ENCODE measurements at regions not wholly inside any gene's neighbourhood (a gene's known extent, or its start where the extent isn't known, plus 50 kb on each side); places are given as distances from the start of the nearest gene placed in this dataset.

GRCh38 chr1:232164078-232164963 lies 465.6 kb downstream of the SIPA1L2 start:
- intact Hi-C loops (cut with micrococcal nuclease) (no loop called here), in situ Hi-C loops (cut with MboI; ENCODE audit: low sequenced_read_pairs) (loop anchor here (25.0 kb wide), 1 partner anchor 473 kb away; the partner anchor contains the start of gene SIPA1L2), dilution Hi-C loops (cut with HindIII; ENCODE audit: low sequenced_read_pairs, unreplicated experiment) (no loop called here)
- no peak overlapping the region for H3K56ac ChIP-seq (ENCODE audit: extremely low read depth, insufficient read depth, low read length)
- no peak overlapping the region for H3K4ac ChIP-seq (ENCODE audit: low read depth, low read length)
- no peak overlapping the region for H3K14ac ChIP-seq (replicated peaks; ENCODE audit: low read depth, low read length)
- CTCF ChIA-PET = interaction anchor here (1.2 kb wide), 1 partner anchor 8 kb away, joined by 3 read pairs; no protein-coding TSS in a partner anchor
- no peak overlapping the region for H3K9ac ChIP-seq (ENCODE audit: low read depth, low read length)
- no CpG with 5 or more reads among the region's 4 CpGs for WGBS, 2 experiments (ENCODE audit: extremely low coverage in 2 of 2, insufficient read length in 1 of 2)
- no peak overlapping the region for H2BK15ac ChIP-seq (ENCODE audit: low read depth, low read length)
- no peaks in the 10 kb centered on the region for H3K79me1 ChIP-seq (ENCODE audit: low read depth in 1 of 2, low read length in 2 of 2)
- H3K4me2 ChIP-seq (ENCODE audit: low read depth, low read length) = no peak overlapping the region
- no peak overlapping the region for H4K5ac ChIP-seq (ENCODE audit: low read depth, low read length)
- H3K27ac ChIP-seq (ENCODE audit: insufficient read depth, low read length) = no peak overlapping the region
- no peak overlapping the region for H4K91ac ChIP-seq (ENCODE audit: insufficient read depth, low read depth, low read length)
- H3K18ac ChIP-seq (ENCODE audit: low read depth, low read length) = no peak overlapping the region
- BruUV-seq (replicated peaks) = no TSS peak
- H3K4me3 ChIP-seq (ENCODE audit: insufficient read depth, low read depth, low read length) = no peak overlapping the region
- ATAC-seq (ENCODE audit: low read depth) (no peak), DNase-seq (no peak)
- no peak overlapping the region for H3K23ac ChIP-seq (ENCODE audit: low read depth, low read length)
- H3K9me1 ChIP-seq (ENCODE audit: insufficient read depth, low read length) = no peaks in the 10 kb centered on the region
- no peak for TF ChIP-seq RFX5 (IDR thresholded peaks at IDR 0.05; ENCODE audit: low read depth, low read length)
- TF ChIP-seq ELK1 (IDR thresholded peaks at IDR 0.05; ENCODE audit: borderline replicate concordance, low read depth, low read length) = no peak
- TF ChIP-seq CTCF (conservative IDR thresholded peaks at IDR 0.05; ENCODE audit: low read depth, low read length) = no peak
- TF ChIP-seq FOS (IDR thresholded peaks at IDR 0.05; ENCODE audit: low read depth, low read length) = no peak
- no peak for TF ChIP-seq RAD21 (IDR thresholded peaks at IDR 0.05; ENCODE audit: low read length)
- no peak for TF ChIP-seq NFE2L2 (IDR thresholded peaks at IDR 0.05; ENCODE audit: low read depth, low read length)
- TF ChIP-seq POLR2A (IDR thresholded peaks at IDR 0.05; ENCODE audit: low read depth, low read length) = no peak
- TF ChIP-seq CHD1 (IDR thresholded peaks at IDR 0.05; ENCODE audit: low read depth, low read length) = no peak
- TF ChIP-seq MAFK (IDR thresholded peaks at IDR 0.05; ENCODE audit: low read depth, low read length) = no peak
- no peak for TF ChIP-seq SMC3 (IDR thresholded peaks at IDR 0.05; ENCODE audit: low read depth, low read length)
- TF ChIP-seq USF2 (IDR thresholded peaks at IDR 0.05; ENCODE audit: low read depth, low read length) = no peak
- TF ChIP-seq BHLHE40 (IDR thresholded peaks at IDR 0.05; ENCODE audit: low read depth, low read length) = no peak
- no peak for TF ChIP-seq RCOR1 (IDR thresholded peaks at IDR 0.05; ENCODE audit: insufficient replicate concordance, low read length)
- TF ChIP-seq MXI1 (IDR thresholded peaks at IDR 0.05; ENCODE audit: borderline replicate concordance, low read depth, low read length) = no peak
- no peak overlapping the region for H2AFZ ChIP-seq (replicated peaks; ENCODE audit: low read length, poor library complexity)
- no peak overlapping the region for H2BK5ac ChIP-seq (ENCODE audit: low read depth, low read length, poor library complexity, severe bottlenecking)
- H4K20me1 ChIP-seq (ENCODE audit: insufficient read depth, low read length) = no peaks in the 10 kb centered on the region
- no peaks in the 10 kb centered on the region for H3K27me3 ChIP-seq (ENCODE audit: control insufficient read depth, insufficient read depth, low read length)
- H2BK20ac ChIP-seq (ENCODE audit: low read depth, low read length) = no peak overlapping the region
- no peaks in the 10 kb centered on the region for H3K9me3 ChIP-seq (ENCODE audit: control insufficient read depth, insufficient read depth, low read length)
- no peak overlapping the region for H2BK120ac ChIP-seq (ENCODE audit: low read depth, low read length)
- H2AK9ac ChIP-seq (replicated peaks; ENCODE audit: low read depth, low read length, poor library complexity) = no peak overlapping the region
- no peak overlapping the region for H4K8ac ChIP-seq (ENCODE audit: low read depth in 2 of 2, low read length in 2 of 2)
- POLR2A ChIA-PET (ENCODE audit: unreplicated experiment) = no interaction called here
- H3K36me3 ChIP-seq (ENCODE audit: control insufficient read depth, insufficient read depth, low read length) = no peaks in the 10 kb centered on the region
- H2AK5ac ChIP-seq (ENCODE audit: low read depth, low read length) = no peak overlapping the region
- no peaks in the 10 kb centered on the region; the same call in 1 of the 2 replicates for H3K4me1 ChIP-seq (ENCODE audit: control insufficient read depth, insufficient read depth, low read length)

All from IMR-90 (cell line).